Tibial nerve (tissue), 4 donors: ENCODE measurements at regions not wholly inside any gene's neighbourhood (a gene's known extent, or its start where the extent isn't known, plus 50 kb on each side); places are given as distances from the start of the nearest gene placed in this dataset.

Source experiments
- DNase-seq, 2 donors: peaks; one replicate each; pipeline ENCODE4 v3.0.0-alpha.2; 2019; ENCODE audit warnings: low spot score in 2 of 2
- H3K27ac ChIP-seq, 4 donors: fragments of 200-600 bp; sonication (generic) in 3 of 4; one replicate each; pipeline ENCODE4 v1.5.1; 2017 to 2019; ENCODE audit warnings: mild to moderate bottlenecking in 1 of 4
- H3K27me3 ChIP-seq, 2 donors: fragments of 200-600 bp; sonication (generic) in 1 of 2; one replicate each; pipeline versions ENCODE4 v1.5.1 to v1.6.0; 2017 to 2019
- H3K36me3 ChIP-seq, 3 donors: fragments of 200-600 bp; sonication (generic); one replicate each; pipeline ENCODE4 v1.5.1; 2018 to 2019
- H3K4me1 ChIP-seq, 4 donors: fragments of 200-600 bp; sonication (generic) in 3 of 4; one replicate each; pipeline ENCODE4 v1.5.1; 2017 to 2019
- H3K4me3 ChIP-seq, 4 donors: fragments of 200-600 bp; sonication (generic) in 3 of 4; one replicate each; pipeline ENCODE4 v1.5.1; 2017 to 2019; ENCODE audit warnings: mild to moderate bottlenecking in 1 of 4, moderate library complexity in 1 of 4
- H3K9me3 ChIP-seq, 4 donors: fragments of 200-600 bp; sonication (generic) in 3 of 4; one replicate each; pipeline ENCODE4 v1.5.1; 2017 to 2019
- CTCF ChIP-seq, 5 experiments: fragments of 200-600 bp in 3 of 5; fragments of 450-650 bp in 2 of 5; sonication (generic) in 3 of 5; IDR thresholded peaks; one replicate each; pipeline ENCODE4 v1.5.1; 2016 to 2019; ENCODE audit warnings: antibody characterized with exemption in 5 of 5, mild to moderate bottlenecking in 3 of 5, moderate library complexity in 2 of 5
- EP300 ChIP-seq, 2 donors: sonication (generic); formaldehyde crosslinking; IDR thresholded peaks; one replicate each; pipeline ENCODE4 v1.6.1; 2017; ENCODE audit warnings: antibody characterized with exemption in 2 of 2, mild to moderate bottlenecking in 1 of 2
- POLR2A ChIP-seq, 2 donors: fragments of 450-650 bp; IDR thresholded peaks; one replicate each; pipeline ENCODE4 v1.6.1; 2017; ENCODE audit warnings: antibody characterized with exemption in 2 of 2, mild to moderate bottlenecking in 2 of 2, moderate library complexity in 2 of 2
- WGBS, 2 donors: methylation state at CpG; one replicate each; pipeline ENCODE4 v1.1.5; 2018; 5-methylcytosine and 5-hydroxymethylcytosine counted together

- Histone ChIP-seq H3K4me1 (no peaks in the 10 kb centered on the region), H3K4me3 (no peak overlapping the region), H3K27ac (no peak overlapping the region), H3K9me3 (peaks cover 0 to 17% (median 0%) of the 10 kb centered on the region in 4 donors), H3K27me3 (no peaks in the 10 kb centered on the region), H3K36me3 (no peaks in the 10 kb centered on the region)
- no peak for DNase-seq
- no peak for TF ChIP-seq EP300 (IDR thresholded peaks at IDR 0.05)
- 86 to 93% methylated on average over 2 of the region's 2 CpGs for WGBS, 2 donors
These were observed 246.5 kb upstream of the VLDLR start for GRCh38 chr9:2375114-2375513.

- 82 to 95% methylated on average over 3 of the region's 3 CpGs for WGBS, 2 donors
- TF ChIP-seq POLR2A (IDR thresholded peaks at IDR 0.05) (no peak), EP300 (IDR thresholded peaks at IDR 0.05) (no peak), CTCF (IDR thresholded peaks at IDR 0.05) (no peak)
- Histone ChIP-seq H3K4me3 (no peak overlapping the region), H3K9me3 (peaks cover 0 to 17% (median 0%) of the 10 kb centered on the region in 4 donors), H3K36me3 (no peaks in the 10 kb centered on the region), H3K27me3 (no peaks in the 10 kb centered on the region), H3K4me1 (no peaks in the 10 kb centered on the region), H3K27ac (no peak overlapping the region)
- no peak for DNase-seq
These were observed 244.5 kb upstream of the VLDLR start for GRCh38 chr9:2377117-2377516.

- Histone ChIP-seq H3K36me3 (no peaks in the 10 kb centered on the region), H3K4me3 (no peak overlapping the region), H3K4me1 (no peaks in the 10 kb centered on the region), H3K27ac (no peak overlapping the region), H3K9me3 (peaks cover 0 to 17% (median 0%) of the 10 kb centered on the region in 4 donors), H3K27me3 (no peaks in the 10 kb centered on the region)
- no peak for DNase-seq
- WGBS, 2 donors = 90 to 95% methylated on average over 1 of the region's 1 CpG
- no peak for TF ChIP-seq CTCF (IDR thresholded peaks at IDR 0.05)
- no peak for TF ChIP-seq EP300 (IDR thresholded peaks at IDR 0.05)
These were observed 243.8 kb upstream of the VLDLR start for GRCh38 chr9:2377834-2378233.

GRCh38 chr9:2378266-2378665 lies 243.3 kb upstream of the VLDLR start:
- 78 to 79% methylated on average over 3 of the region's 3 CpGs for WGBS, 2 donors
- H3K36me3 ChIP-seq = no peaks in the 10 kb centered on the region
- H3K27me3 ChIP-seq = no peaks in the 10 kb centered on the region
- no peak overlapping the region for H3K27ac ChIP-seq
- TF ChIP-seq CTCF (IDR thresholded peaks at IDR 0.05) (no peak), POLR2A (IDR thresholded peaks at IDR 0.05) (no peak), EP300 (IDR thresholded peaks at IDR 0.05) (no peak)
- H3K4me3 ChIP-seq = no peak overlapping the region
- no peak for DNase-seq
- no peaks in the 10 kb centered on the region for H3K4me1 ChIP-seq
- H3K9me3 ChIP-seq = peaks cover 0 to 17% (median 0%) of the 10 kb centered on the region in 4 donors

GRCh38 chr9:2378816-2379215 lies 242.8 kb upstream of the VLDLR start:
- Histone ChIP-seq H3K27me3 (no peaks in the 10 kb centered on the region), H3K9me3 (peaks cover 0 to 11% (median 0%) of the 10 kb centered on the region in 4 donors), H3K4me1 (no peaks in the 10 kb centered on the region), H3K4me3 (no peak overlapping the region), H3K27ac (no peak overlapping the region), H3K36me3 (no peaks in the 10 kb centered on the region)
- 94 to 96% methylated on average over 1 of the region's 1 CpG for WGBS, 2 donors
- DNase-seq = no peak
- no peak for TF ChIP-seq POLR2A (IDR thresholded peaks at IDR 0.05)
- TF ChIP-seq CTCF (IDR thresholded peaks at IDR 0.05) = no peak
- TF ChIP-seq EP300 (IDR thresholded peaks at IDR 0.05) = no peak

GRCh38 chr9:2384741-2385140 lies 236.8 kb upstream of the VLDLR start:
- no peak for TF ChIP-seq POLR2A (IDR thresholded peaks at IDR 0.05)
- no peaks in the 10 kb centered on the region for H3K9me3 ChIP-seq
- WGBS, 2 donors = 2 to 8% methylated on average over 1 of the region's 1 CpG

More at GRCh38 chr9:2384741-2385140, 236.8 kb upstream of the VLDLR start:
- Histone ChIP-seq H3K27me3 (no peaks in the 10 kb centered on the region), H3K4me1 (no peaks in the 10 kb centered on the region), H3K27ac (no peak overlapping the region), H3K4me3 (no peak overlapping the region), H3K36me3 (no peaks in the 10 kb centered on the region)
- DNase-seq = no peak
